ENCODE measurements at regions not wholly inside any gene's neighbourhood (a gene's known extent, or its start where the extent isn't known, plus 50 kb on each side); places are given as distances from the start of the nearest gene placed in this dataset.

GRCh38 chr1:87191646-87192045 lies 137.0 kb upstream of the LMO4 start:
- TF ChIP-seq CTCF (conservative IDR thresholded peaks at IDR 0.05 in 1 of 2, IDR thresholded peaks at IDR 0.05 in 1 of 2; ENCODE audit: low read depth in 1 of 2, low read length in 2 of 2), result no peak
- TF ChIP-seq EZH2 (IDR thresholded peaks at IDR 0.05; ENCODE audit: low read length, missing control alignments), result no peak
